Lung (tissue), 11 donors: ENCODE measurements at regions not wholly inside any gene's neighbourhood (a gene's known extent, or its start where the extent isn't known, plus 50 kb on each side); places are given as distances from the start of the nearest gene placed in this dataset.
"Not testable (repeated sequence)": the region's sequence is repeated elsewhere in the genome, so short reads cannot be mapped to it uniquely, and the experiment has no call there.

ENCODE experiments used
- ATAC-seq: fragments of 200-7000 bp; cut with Tn5 transposase; one replicate; pipeline ENCODE4 v1.9.1; 2020; ENCODE audit warnings: moderate number of reproducible peaks; ENCODE audit not compliant: insufficient read depth, low FRiP score
- DNase-seq, 3 donors: peaks; one replicate each; pipeline ENCODE4 v3.0.0-alpha.2; 2013 to 2017
- H3K27ac ChIP-seq, 2 donors: one replicate each; pipeline ENCODE4 v1.5.1; 2013; ENCODE audit warnings: mild to moderate bottlenecking in 2 of 2, moderate library complexity in 2 of 2, control low read depth in 1 of 2, inconsistent platforms in 1 of 2, low read depth in 1 of 2, low read length in 1 of 2
- H3K27me3 ChIP-seq, 3 donors: one replicate each; pipeline ENCODE4 v1.5.1; 2013; ENCODE audit warnings: low read length in 2 of 3; ENCODE audit not compliant: control insufficient read depth in 3 of 3, insufficient read depth in 3 of 3
- H3K36me3 ChIP-seq, 4 donors: one replicate each; pipeline ENCODE4 v1.5.1; 2013; ENCODE audit warnings: low read length in 4 of 4, mild to moderate bottlenecking in 1 of 4, moderate library complexity in 1 of 4; ENCODE audit not compliant: control insufficient read depth in 4 of 4, insufficient read depth in 4 of 4
- H3K4me1 ChIP-seq, 5 donors: one replicate each; pipeline ENCODE4 v1.5.1; 2013; ENCODE audit warnings: low read length in 5 of 5, mild to moderate bottlenecking in 2 of 5, moderate library complexity in 1 of 5; ENCODE audit not compliant: control insufficient read depth in 5 of 5, insufficient read depth in 5 of 5
- H3K4me3 ChIP-seq: one replicate; pipeline ENCODE4 v1.5.1; 2013; ENCODE audit warnings: mild to moderate bottlenecking, control low read depth, moderate library complexity
- H3K9ac ChIP-seq, 2 donors: one replicate each; pipeline ENCODE4 v1.5.1; 2013; ENCODE audit warnings: low read length in 2 of 2, control low read depth in 1 of 2; ENCODE audit not compliant: insufficient read depth in 1 of 2
- H3K9me3 ChIP-seq, 4 donors: one replicate each; pipeline ENCODE4 v1.5.1; 2013; ENCODE audit warnings: low read length in 3 of 4, mild to moderate bottlenecking in 1 of 4, moderate library complexity in 1 of 4; ENCODE audit not compliant: control insufficient read depth in 4 of 4, insufficient read depth in 3 of 4
- WGBS, 2 donors: extraction: QIAGEN DNeasy Blood & Tissue Kit; methylation state at CpG; one replicate each; pipeline ENCODE4 v1.1.7; 2013; 5-methylcytosine and 5-hydroxymethylcytosine counted together
- TF ChIP-seq, protein P1 (sequence below): IDR thresholded peaks from 2 replicates; pipeline ENCODE4 v1.5.1; 2012; ENCODE audit warnings: mild to moderate bottlenecking; ENCODE audit errors: control extremely low read depth, extremely low read depth
- donor health status: control.
- donor health status: control.
- donor health status: Bipolar disorder and iron deficiency.
- donor health status: healthy.
- donor health status: DM: yes; HTN: yes; CAD: no.

DNA sequence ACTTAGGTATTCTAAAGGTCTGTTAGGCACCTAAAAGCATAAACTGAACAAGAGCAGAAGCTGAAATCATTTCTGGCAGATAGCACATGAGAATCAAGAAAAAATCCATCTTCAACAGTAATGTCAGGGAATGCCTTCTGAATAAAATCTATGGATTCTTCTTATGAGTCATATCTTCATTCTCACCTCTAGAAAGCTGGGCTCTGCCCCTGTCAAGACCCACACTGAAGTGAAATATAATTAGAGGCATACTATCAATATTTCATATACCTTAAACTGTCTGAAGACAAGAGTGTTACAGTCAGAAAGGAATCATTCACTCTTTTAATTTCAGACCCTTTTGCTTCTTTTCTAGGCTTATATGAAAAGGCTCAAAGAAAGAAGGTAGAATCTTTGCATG, 485.8 kb upstream of the PTCHD4 start:
- peaks cover 0 to 3% (median 0%) of the 10 kb centered on the region in 4 donors for H3K9me3 ChIP-seq
- H3K27ac ChIP-seq = no peak overlapping the region
- TF ChIP-seq, protein P1, sequence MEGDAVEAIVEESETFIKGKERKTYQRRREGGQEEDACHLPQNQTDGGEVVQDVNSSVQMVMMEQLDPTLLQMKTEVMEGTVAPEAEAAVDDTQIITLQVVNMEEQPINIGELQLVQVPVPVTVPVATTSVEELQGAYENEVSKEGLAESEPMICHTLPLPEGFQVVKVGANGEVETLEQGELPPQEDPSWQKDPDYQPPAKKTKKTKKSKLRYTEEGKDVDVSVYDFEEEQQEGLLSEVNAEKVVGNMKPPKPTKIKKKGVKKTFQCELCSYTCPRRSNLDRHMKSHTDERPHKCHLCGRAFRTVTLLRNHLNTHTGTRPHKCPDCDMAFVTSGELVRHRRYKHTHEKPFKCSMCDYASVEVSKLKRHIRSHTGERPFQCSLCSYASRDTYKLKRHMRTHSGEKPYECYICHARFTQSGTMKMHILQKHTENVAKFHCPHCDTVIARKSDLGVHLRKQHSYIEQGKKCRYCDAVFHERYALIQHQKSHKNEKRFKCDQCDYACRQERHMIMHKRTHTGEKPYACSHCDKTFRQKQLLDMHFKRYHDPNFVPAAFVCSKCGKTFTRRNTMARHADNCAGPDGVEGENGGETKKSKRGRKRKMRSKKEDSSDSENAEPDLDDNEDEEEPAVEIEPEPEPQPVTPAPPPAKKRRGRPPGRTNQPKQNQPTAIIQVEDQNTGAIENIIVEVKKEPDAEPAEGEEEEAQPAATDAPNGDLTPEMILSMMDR = no peak
- H3K36me3 ChIP-seq = no peaks in the 10 kb centered on the region
- no peak overlapping the region for H3K4me3 ChIP-seq
- DNase-seq (no peak), ATAC-seq (no peak)
- no peaks in the 10 kb centered on the region for H3K4me1 ChIP-seq
- no peak overlapping the region for H3K9ac ChIP-seq
- H3K27me3 ChIP-seq = no peaks in the 10 kb centered on the region

DNA sequence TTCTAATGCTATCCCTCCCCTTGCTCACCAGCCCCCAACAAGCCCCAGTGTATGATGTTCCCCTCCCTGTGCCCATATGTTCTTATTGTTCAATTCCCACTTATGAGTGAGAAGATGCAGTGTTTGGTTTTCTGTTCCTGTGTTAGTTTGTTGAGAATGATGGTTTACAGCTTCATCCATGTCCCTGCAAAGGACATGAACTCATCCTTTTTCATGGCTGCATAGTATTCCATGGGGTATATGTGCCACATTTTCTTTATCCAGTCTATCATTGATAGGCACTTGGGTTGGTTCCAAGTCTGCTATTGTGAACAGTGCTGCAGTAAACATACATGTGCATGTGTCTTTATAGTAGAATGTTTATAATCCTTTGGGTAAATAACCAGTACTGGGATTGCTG, 480.2 kb upstream of the PTCHD4 start:
- H3K4me3 ChIP-seq, H3K4me1 ChIP-seq, H3K27me3 ChIP-seq, H3K27ac ChIP-seq, H3K9me3 ChIP-seq, ATAC-seq, DNase-seq, H3K9ac ChIP-seq, H3K36me3 ChIP-seq: not testable (repeated sequence)

DNA sequence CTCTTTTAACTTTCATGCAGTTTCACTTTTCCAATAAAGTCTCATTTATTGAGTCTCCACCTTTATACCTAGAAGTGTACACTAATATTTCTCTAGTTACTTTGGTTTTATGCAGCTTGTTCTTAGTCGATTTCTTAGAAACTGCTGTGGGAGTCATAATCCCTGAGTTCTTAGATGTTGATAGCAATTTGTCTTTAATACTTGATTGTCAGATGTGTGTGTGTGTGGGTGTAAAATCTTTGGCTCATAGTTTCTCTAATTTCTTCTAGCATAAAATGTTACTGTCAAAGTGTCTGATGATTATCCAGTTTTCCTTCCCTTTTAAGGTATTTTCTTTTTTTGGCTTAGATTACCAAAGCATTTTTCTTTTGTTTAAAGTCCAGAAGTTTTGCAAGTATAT, 473.8 kb upstream of the PTCHD4 start:
- Histone ChIP-seq H3K4me1 (no peaks in the 10 kb centered on the region), H3K27ac (no peak overlapping the region), H3K27me3 (no peaks in the 10 kb centered on the region), H3K36me3 (no peaks in the 10 kb centered on the region), H3K4me3 (no peak overlapping the region), H3K9ac (no peak overlapping the region), H3K9me3 (no peaks in the 10 kb centered on the region)
- 63 to 80% methylated on average over 1 of the region's 1 CpG for WGBS, 2 donors
- ATAC-seq (no peak), DNase-seq (no peak)
- TF ChIP-seq, protein P1 = no peak

DNA sequence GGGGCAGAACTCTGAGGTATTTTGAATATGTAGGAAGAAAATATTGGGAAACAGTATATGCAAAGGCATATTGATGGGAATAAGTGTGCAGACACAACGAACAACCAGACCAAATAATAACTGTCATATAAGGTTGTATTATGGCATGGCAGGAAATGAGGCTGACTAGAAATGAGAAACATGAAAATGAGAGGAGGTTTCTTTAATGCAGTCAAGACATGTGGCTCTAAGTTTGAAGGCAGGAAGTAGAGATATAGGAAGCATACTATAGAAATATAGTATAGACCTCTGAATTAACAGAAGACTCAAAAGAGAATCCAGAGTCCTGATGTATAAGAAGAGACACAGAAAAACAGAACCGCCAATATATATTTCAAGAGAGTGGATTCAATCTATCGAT, 459.7 kb upstream of the PTCHD4 start:
- Histone ChIP-seq H3K4me1 (no peaks in the 10 kb centered on the region), H3K9ac (no peak overlapping the region), H3K27ac (no peak overlapping the region), H3K27me3 (no peaks in the 10 kb centered on the region), H3K9me3 (no peaks in the 10 kb centered on the region), H3K36me3 (no peaks in the 10 kb centered on the region), H3K4me3 (no peak overlapping the region)
- ATAC-seq = no peak
- WGBS, 2 donors = 89 to 95% methylated on average over 3 of the region's 3 CpGs
- TF ChIP-seq, protein P1 = no peak
- DNase-seq = no peak
